ENCODE measurements at regions not wholly inside any gene's neighbourhood (a gene's known extent, or its start where the extent isn't known, plus 50 kb on each side); places are given as distances from the start of the nearest gene placed in this dataset. TPM values are rescaled to one million over a fixed set of nuclear protein-coding genes. Genes with fewer than 3 reads are reported as not detected.

Small RNAs in the stretch of these regions (small RNA-seq; reads per million reads assigned to genes)
- gene AL356157.2: not detected
